ENCODE measurements at regions not wholly inside any gene's neighbourhood (a gene's known extent, or its start where the extent isn't known, plus 50 kb on each side); places are given as distances from the start of the nearest gene placed in this dataset.

- DNase-seq (ENCODE audit: low spot score) = no peak
- TF ChIP-seq, protein P1, sequence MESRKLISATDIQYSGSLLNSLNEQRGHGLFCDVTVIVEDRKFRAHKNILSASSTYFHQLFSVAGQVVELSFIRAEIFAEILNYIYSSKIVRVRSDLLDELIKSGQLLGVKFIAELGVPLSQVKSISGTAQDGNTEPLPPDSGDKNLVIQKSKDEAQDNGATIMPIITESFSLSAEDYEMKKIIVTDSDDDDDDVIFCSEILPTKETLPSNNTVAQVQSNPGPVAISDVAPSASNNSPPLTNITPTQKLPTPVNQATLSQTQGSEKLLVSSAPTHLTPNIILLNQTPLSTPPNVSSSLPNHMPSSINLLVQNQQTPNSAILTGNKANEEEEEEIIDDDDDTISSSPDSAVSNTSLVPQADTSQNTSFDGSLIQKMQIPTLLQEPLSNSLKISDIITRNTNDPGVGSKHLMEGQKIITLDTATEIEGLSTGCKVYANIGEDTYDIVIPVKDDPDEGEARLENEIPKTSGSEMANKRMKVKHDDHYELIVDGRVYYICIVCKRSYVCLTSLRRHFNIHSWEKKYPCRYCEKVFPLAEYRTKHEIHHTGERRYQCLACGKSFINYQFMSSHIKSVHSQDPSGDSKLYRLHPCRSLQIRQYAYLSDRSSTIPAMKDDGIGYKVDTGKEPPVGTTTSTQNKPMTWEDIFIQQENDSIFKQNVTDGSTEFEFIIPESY (IDR thresholded peaks at IDR 0.05) = no peak
- TF ChIP-seq FOXA1 (IDR thresholded peaks at IDR 0.05) (no peak), EGR1 (IDR thresholded peaks at IDR 0.05; ENCODE audit: low read depth in 2 of 2) (no peak), NR2F2 (IDR thresholded peaks at IDR 0.05) (no peak), JUND (IDR thresholded peaks at IDR 0.05) (no peak), REST (IDR thresholded peaks at IDR 0.05) (no peak), HNF4A (conservative IDR thresholded peaks at IDR 0.05) (no peak), RAD21 (IDR thresholded peaks at IDR 0.05) (no peak), RXRA (IDR thresholded peaks at IDR 0.05) (no peak), YY1 (IDR thresholded peaks at IDR 0.05) (no peak), FOXA2 (IDR thresholded peaks at IDR 0.05) (no peak), GABPA (IDR thresholded peaks at IDR 0.05 in 1 of 2, conservative IDR thresholded peaks at IDR 0.05 in 1 of 2) (no peak), HNF4G (IDR thresholded peaks at IDR 0.05) (no peak), MAX (IDR thresholded peaks at IDR 0.05) (no peak), TAF1 (conservative IDR thresholded peaks at IDR 0.05) (no peak), SP1 (IDR thresholded peaks at IDR 0.05) (no peak)
- TF ChIP-seq, protein P2, sequence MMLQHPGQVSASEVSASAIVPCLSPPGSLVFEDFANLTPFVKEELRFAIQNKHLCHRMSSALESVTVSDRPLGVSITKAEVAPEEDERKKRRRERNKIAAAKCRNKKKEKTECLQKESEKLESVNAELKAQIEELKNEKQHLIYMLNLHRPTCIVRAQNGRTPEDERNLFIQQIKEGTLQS (IDR thresholded peaks at IDR 0.05) = no peak
- TF ChIP-seq, protein P3, sequence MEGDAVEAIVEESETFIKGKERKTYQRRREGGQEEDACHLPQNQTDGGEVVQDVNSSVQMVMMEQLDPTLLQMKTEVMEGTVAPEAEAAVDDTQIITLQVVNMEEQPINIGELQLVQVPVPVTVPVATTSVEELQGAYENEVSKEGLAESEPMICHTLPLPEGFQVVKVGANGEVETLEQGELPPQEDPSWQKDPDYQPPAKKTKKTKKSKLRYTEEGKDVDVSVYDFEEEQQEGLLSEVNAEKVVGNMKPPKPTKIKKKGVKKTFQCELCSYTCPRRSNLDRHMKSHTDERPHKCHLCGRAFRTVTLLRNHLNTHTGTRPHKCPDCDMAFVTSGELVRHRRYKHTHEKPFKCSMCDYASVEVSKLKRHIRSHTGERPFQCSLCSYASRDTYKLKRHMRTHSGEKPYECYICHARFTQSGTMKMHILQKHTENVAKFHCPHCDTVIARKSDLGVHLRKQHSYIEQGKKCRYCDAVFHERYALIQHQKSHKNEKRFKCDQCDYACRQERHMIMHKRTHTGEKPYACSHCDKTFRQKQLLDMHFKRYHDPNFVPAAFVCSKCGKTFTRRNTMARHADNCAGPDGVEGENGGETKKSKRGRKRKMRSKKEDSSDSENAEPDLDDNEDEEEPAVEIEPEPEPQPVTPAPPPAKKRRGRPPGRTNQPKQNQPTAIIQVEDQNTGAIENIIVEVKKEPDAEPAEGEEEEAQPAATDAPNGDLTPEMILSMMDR (IDR thresholded peaks at IDR 0.05; ENCODE audit: low read depth, low read length, missing input control) = no peak
- H3K4me1 ChIP-seq (ENCODE audit: control insufficient read depth in 4 of 4, insufficient read depth in 4 of 4, low read length in 3 of 4) = no peaks in the 10 kb centered on the region
- WGBS = 72% methylated on average over 4 of the region's 4 CpGs
- peaks cover 0 to 4% (median 0%) of the 10 kb centered on the region in 4 donors for H3K27me3 ChIP-seq (ENCODE audit: control insufficient read depth in 4 of 4, insufficient read depth in 4 of 4, low read length in 3 of 4)
- H3K9ac ChIP-seq (ENCODE audit: low read depth in 1 of 2, low read length in 2 of 2) = no peak overlapping the region
- H3K9me3 ChIP-seq (ENCODE audit: control insufficient read depth in 4 of 4, low read length in 3 of 4) = peaks cover 0 to 4% (median 0%) of the 10 kb centered on the region in 4 donors
- H3K4me3 ChIP-seq (ENCODE audit: low read depth in 1 of 3, low read length in 3 of 3) = no peak overlapping the region
- H3K36me3 ChIP-seq (ENCODE audit: control insufficient read depth in 4 of 4, insufficient read depth in 3 of 4, low read depth in 1 of 4, low read length in 3 of 4) = no peaks in the 10 kb centered on the region
- no peak overlapping the region for H3K27ac ChIP-seq (ENCODE audit: low read depth in 1 of 2, low read length in 2 of 2)
Measured at GRCh38 chr10:76667408-76668370, 969.9 kb downstream of the KCNMA1 start.
